Right forelimb (tissue), 1 donor: ENCODE measurements at regions not wholly inside any gene's neighbourhood (a gene's known extent, or its start where the extent isn't known, plus 50 kb on each side); places are given as distances from the start of the nearest gene placed in this dataset.
"Not testable (repeated sequence)": the region's sequence is repeated elsewhere in the genome, so short reads cannot be mapped to it uniquely, and the experiment has no call there.

ENCODE experiments used
- DNase-seq: peaks from one replicate; pipeline ENCODE4 v3.0.0-alpha.2; 2018

DNA sequence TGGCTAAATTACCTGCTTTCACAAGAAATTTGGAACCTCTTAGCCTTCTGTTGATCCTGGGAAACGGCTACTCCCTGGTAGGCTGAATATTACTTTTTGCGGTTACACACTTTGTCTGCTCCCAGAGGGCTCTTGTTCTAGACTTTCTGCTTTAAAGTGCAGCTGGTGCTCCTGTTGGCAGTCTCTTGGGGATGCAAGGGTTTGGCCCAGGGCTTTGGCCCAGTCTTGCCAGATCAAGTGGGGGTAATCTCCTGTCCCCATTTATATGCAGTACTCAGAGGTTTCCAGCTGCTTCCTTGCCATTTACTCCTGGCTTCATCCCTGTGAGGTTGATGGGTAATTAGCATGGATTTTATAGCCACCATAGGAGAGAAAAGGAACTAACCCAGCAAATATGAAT is 558.2 kb upstream of the MIS18BP1 start:
- no peak for DNase-seq

GRCh38 chr14:45810152-45810872 is 557.3 kb upstream of the MIS18BP1 start:
- no peak for DNase-seq

- no peak for DNase-seq
Measured at GRCh38 chr14:45807178-45807899, 554.3 kb upstream of the MIS18BP1 start.

DNA sequence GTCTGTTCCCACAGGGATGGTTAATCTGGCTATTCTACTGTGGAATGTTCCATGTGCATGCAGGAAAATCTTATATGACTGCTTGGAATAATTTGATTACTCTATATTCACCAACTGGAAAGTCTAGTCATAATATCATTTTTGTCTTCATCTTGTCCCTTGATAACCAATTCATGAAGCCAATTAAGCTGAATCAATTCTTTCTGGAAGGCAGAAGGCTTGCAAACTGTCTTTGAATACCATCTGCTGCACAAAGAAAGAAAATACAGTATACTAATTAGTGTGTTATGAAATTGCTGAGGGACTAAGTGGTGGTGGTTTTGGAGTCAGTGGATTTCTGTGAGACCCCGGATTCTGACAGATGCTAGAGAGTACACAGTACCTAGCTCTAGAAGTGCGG is 546.5 kb upstream of the MIS18BP1 start:
- DNase-seq = no peak

GRCh38 chr14:45798659-45799058 is 545.7 kb upstream of the MIS18BP1 start:
- DNase-seq = no peak

- DNase-seq = not testable (repeated sequence)
Measured at GRCh38 chr14:45796006-45796405, 543.0 kb upstream of the MIS18BP1 start.

- no peak for DNase-seq
Measured at GRCh38 chr14:45793081-45793480, 540.1 kb upstream of the MIS18BP1 start.

DNA sequence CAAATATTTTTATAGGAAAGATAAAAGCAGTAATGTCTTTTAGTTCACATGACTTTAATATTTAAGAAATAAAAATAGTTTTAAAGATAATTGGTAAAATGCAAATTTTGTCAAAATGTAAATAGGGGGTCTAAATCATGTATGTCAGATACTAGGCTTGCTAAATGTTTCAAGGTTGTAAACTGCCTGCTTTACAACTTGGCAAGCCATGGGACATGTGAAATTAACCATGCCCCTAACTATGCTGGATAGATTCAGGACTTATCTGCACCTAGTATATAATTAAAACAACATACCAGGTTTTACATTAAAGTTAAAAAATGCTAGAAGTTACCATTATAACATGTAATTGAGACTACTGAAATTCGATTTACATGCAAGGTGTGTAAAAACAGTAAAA is 537.3 kb upstream of the MIS18BP1 start:
- no peak for DNase-seq

DNA sequence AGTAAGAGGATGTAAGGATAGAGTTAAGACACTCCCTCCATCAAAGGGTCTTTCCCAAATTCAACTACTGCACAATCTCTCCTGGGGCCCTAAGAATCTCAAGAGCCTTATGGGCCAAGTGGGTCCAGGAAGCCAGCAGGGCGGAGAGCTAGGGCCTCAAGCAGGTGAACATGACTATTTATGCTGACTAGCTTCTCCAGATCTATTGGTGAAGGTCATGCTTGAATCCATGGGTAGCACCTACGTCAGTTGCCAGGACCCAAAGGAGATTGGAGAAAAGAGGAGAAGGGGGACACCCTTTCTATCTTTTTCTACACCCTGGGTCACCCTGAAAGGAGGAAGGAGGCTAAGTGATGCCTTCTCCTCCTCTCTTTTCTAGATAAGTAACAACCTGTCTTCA is 534.2 kb upstream of the MIS18BP1 start:
- no peak for DNase-seq

- no peak for DNase-seq
Measured at GRCh38 chr14:45786266-45786665, 533.3 kb upstream of the MIS18BP1 start.

DNA sequence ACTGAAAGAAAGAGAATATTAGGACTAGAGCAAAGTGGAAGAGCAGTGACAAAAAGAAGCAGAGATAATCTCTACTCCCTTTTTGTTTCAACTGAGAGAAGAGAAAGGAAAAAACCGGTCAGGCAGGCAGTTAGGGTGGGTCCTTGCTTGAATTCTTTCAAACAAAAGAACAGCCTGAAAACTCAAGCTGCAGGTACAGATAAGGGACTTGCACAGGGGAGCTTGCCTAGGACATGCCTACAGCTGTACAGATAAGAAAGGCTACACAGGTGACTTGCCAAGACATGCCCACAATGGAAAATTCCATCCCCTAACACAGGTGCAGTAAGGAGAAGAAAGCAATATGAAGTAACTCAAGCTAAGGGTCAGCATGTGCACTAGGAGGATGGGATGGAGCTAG is 532.2 kb upstream of the MIS18BP1 start:
- no peak for DNase-seq

- DNase-seq = no peak
Measured at GRCh38 chr14:45766247-45766646, 513.2 kb upstream of the MIS18BP1 start.

- DNase-seq = no peak
Measured at GRCh38 chr14:45757655-45758054, 504.7 kb upstream of the MIS18BP1 start.

GRCh38 chr14:45756412-45756811 is 503.4 kb upstream of the MIS18BP1 start:
- not testable (repeated sequence) for DNase-seq

DNA sequence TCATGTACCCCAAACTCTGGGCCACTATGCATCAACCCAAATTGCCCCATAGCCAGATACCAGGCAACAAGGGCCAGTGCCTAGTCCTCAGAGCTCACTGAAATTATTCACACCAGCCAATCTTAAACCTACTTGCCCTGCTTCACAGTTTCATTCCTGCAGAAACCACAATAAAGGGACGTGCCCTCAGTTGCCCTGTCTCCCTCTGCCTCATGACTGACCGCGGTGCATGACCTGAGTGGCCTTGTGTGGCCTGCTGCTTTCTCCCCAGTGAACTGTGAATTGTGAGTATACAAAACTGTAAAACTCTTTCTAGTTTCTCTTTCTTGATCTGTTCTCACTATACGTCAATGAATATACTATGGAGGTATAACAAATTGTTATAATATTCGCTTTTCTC is 490.9 kb upstream of the MIS18BP1 start:
- DNase-seq = no peak

- DNase-seq = no peak
Measured at GRCh38 chr14:45742187-45742586, 489.2 kb upstream of the MIS18BP1 start.

GRCh38 chr14:45728434-45729225 is 475.6 kb upstream of the MIS18BP1 start:
- no peak for DNase-seq

DNA sequence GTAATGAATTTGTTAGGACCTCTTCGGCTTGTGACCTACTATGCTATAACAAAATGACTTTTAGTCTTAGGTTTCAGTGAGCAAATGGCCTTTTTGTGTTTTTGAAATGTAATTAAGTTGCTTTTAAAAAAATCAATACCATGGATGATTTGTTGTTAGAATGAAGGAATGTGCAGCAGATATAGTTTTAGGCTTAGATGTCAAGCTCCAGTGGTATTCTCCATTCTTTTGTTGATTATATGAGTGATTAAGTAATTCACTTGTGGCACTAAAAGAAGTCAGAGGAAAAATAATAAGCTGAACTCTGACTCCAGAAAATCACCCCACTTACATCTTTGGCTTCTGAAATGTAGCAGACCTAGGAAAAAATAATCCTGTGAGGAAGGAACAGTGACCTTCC is 474.1 kb upstream of the MIS18BP1 start:
- DNase-seq = no peak

- no peak for DNase-seq
Measured at GRCh38 chr14:45721472-45721871, 468.5 kb upstream of the MIS18BP1 start.

DNA sequence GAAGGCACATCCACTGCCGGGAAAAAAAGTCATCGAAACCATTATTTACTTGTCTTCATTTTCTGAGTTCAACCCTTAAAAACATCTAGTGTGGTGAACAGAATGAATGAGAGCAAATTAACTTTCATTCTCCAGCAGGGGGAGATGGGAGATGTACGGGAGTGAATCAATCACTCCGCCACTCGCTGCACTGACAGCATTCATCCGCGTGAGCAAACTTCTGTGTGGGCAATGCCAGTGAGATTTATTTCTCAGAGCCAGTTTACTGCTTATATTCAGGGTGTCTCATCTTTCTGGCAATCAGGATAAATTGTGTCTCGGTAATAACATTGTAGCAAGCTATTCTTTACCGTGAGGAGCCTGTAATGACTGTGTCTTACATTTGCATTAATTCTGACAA is 463.6 kb upstream of the MIS18BP1 start:
- DNase-seq = no peak

- no peak for DNase-seq
Measured at GRCh38 chr14:45715946-45716345, 462.9 kb upstream of the MIS18BP1 start.

- DNase-seq = no peak
Measured at GRCh38 chr14:45709541-45709940, 456.5 kb upstream of the MIS18BP1 start.

GRCh38 chr14:45705940-45706534 is 453.0 kb upstream of the MIS18BP1 start:
- DNase-seq = no peak
